ENCODE measurements at regions not wholly inside any gene's neighbourhood (a gene's known extent, or its start where the extent isn't known, plus 50 kb on each side); places are given as distances from the start of the nearest gene placed in this dataset.

DNA sequence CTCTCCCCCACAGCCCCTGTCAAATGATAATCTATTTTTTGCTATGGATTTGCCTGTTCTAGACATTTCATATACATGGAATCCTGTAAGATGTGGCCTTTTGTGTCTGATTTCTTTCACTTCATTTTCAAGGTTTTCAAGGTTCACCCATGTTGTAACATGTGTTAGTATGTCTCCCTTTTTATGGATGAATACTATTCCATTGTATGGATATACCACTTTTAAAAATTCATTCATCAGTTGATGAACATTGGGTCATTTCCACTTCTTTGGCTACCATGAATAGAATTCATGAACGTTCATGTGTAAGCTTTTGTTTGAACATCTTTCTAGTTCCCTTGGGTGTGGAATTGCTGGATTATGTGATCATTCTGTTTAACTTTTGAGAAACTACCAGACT is 94.7 kb upstream of the ZNF366 start:
- Histone ChIP-seq H3K27ac (ENCODE audit: low read length) (no peak overlapping the region), H3K27me3 (ENCODE audit: insufficient read depth, low read length, poor library complexity) (no peaks in the 10 kb centered on the region), H3K36me3 (ENCODE audit: insufficient read depth, low read length) (no peaks in the 10 kb centered on the region), H3K4me1 (ENCODE audit: insufficient read depth, low read length) (no peaks in the 10 kb centered on the region), H4K20me1 (ENCODE audit: insufficient read depth, low read length) (no peaks in the 10 kb centered on the region), H2AFZ (ENCODE audit: low read depth, low read length) (no peak overlapping the region), H3K9me3 (ENCODE audit: insufficient read depth, low read length, severe bottlenecking) (peaks cover 2% of the 10 kb centered on the region), H3K4me2 (ENCODE audit: insufficient read depth, low read length) (no peak overlapping the region), H3K9ac (ENCODE audit: low read depth, low read length) (no peak overlapping the region), H3K4me3 (ENCODE audit: low read depth in 1 of 2, low read length in 2 of 2) (no peak overlapping the region), H3K79me2 (ENCODE audit: insufficient read depth, low read length) (no peaks in the 10 kb centered on the region)
- TF ChIP-seq EZH2 (IDR thresholded peaks at IDR 0.05; ENCODE audit: borderline replicate concordance, low read depth, low read length, severe bottlenecking), result no peak
- TF ChIP-seq, protein P1, sequence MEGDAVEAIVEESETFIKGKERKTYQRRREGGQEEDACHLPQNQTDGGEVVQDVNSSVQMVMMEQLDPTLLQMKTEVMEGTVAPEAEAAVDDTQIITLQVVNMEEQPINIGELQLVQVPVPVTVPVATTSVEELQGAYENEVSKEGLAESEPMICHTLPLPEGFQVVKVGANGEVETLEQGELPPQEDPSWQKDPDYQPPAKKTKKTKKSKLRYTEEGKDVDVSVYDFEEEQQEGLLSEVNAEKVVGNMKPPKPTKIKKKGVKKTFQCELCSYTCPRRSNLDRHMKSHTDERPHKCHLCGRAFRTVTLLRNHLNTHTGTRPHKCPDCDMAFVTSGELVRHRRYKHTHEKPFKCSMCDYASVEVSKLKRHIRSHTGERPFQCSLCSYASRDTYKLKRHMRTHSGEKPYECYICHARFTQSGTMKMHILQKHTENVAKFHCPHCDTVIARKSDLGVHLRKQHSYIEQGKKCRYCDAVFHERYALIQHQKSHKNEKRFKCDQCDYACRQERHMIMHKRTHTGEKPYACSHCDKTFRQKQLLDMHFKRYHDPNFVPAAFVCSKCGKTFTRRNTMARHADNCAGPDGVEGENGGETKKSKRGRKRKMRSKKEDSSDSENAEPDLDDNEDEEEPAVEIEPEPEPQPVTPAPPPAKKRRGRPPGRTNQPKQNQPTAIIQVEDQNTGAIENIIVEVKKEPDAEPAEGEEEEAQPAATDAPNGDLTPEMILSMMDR (IDR thresholded peaks at IDR 0.05; ENCODE audit: borderline replicate concordance, extremely low read depth, low read length, poor library complexity, severe bottlenecking), result no peak
- DNase-seq, result no peak
- ATAC-seq (ENCODE audit: insufficient read depth, low read depth), result no peak

DNA sequence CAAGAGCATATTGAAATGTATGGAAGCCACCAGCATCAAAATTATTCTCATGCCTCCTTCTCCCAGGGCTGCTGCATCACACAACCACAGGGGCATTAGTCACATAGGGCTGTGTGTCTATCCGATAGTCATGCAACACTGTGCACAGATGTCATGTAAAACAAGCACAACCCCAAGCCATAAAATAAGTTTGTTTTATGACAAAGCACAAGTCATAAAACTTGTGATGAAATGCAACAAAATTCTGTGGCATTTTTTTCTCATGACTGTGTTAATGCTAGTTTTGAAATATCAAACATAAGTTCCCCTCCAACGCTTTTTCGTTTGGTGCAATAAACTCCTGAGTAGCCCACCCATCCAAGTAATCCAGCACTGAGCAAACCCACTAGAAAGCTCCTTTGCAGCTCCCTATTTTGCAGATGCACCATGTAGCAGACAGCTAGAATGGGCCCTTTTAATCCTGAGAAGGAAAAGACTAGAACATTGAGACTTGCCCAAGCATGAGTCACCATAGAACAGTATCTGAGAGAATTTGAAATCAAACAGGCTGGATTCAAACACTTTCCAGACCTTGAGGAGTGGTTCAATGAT is 93.3 kb upstream of the ZNF366 start:
- TF ChIP-seq EZH2 (IDR thresholded peaks at IDR 0.05; ENCODE audit: borderline replicate concordance, low read depth, low read length, severe bottlenecking), result no peak
- TF ChIP-seq, protein P1 (IDR thresholded peaks at IDR 0.05; ENCODE audit: borderline replicate concordance, extremely low read depth, low read length, poor library complexity, severe bottlenecking), result no peak
- DNase-seq (no peak), ATAC-seq (ENCODE audit: insufficient read depth, low read depth) (no peak)
- no peaks in the 10 kb centered on the region for H3K36me3 ChIP-seq (ENCODE audit: insufficient read depth, low read length)
- no peaks in the 10 kb centered on the region for H3K79me2 ChIP-seq (ENCODE audit: insufficient read depth, low read length)
- H3K4me3 ChIP-seq (ENCODE audit: low read depth in 1 of 2, low read length in 2 of 2), result no peak overlapping the region
- no peak overlapping the region for H3K27ac ChIP-seq (ENCODE audit: low read length)
- H3K4me2 ChIP-seq (ENCODE audit: insufficient read depth, low read length), result no peak overlapping the region
- H3K4me1 ChIP-seq (ENCODE audit: insufficient read depth, low read length), result no peaks in the 10 kb centered on the region
- no peaks in the 10 kb centered on the region for H4K20me1 ChIP-seq (ENCODE audit: insufficient read depth, low read length)
- H2AFZ ChIP-seq (ENCODE audit: low read depth, low read length), result no peak overlapping the region
- H3K9me3 ChIP-seq (ENCODE audit: insufficient read depth, low read length, severe bottlenecking), result peaks cover 2% of the 10 kb centered on the region
- no peak overlapping the region for H3K9ac ChIP-seq (ENCODE audit: low read depth, low read length)
- H3K27me3 ChIP-seq (ENCODE audit: insufficient read depth, low read length, poor library complexity), result no peaks in the 10 kb centered on the region

DNA sequence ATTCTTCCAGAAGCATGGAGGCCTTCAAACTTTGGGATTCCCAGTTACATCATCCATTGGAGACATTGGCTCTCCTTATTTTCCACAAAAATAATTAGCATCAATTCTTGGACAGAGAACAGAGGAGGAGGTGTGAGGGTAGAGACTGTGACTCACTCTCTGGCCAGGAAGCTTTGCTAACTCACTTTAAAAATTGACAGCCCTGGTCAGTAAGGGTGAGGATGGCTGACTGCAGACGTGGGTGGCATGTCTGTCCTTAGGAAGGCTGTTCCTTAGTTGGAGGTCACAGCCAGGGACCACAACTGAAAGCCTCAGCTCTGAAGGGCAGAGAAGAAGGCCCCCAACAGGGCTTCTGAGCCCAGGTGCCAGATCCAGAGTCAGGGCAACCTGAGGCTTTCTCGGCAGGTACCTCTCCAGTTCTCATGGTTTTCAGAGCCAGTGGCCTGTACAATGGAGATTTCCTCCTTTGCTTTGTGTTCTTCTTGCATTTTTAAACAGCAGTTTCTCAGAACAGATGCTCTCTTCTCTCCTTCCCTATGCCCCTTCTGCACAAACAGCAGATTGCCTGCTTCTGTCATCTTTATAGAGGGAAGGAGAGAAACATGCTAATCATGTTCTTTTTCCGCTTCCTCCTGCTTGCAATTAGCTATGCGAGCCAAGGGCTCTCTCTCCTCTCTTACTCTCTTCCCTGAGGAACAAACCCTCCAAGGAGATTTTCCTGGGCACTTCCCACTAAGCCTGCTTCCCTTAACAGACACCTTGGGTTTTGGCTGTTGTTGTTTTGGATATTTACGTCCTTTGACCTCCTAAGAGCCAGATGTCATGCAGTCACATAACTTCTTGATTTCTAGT is 92.5 kb upstream of the ZNF366 start:
- Histone ChIP-seq H2AFZ (ENCODE audit: low read depth, low read length) (no peak overlapping the region), H3K36me3 (ENCODE audit: insufficient read depth, low read length) (no peaks in the 10 kb centered on the region), H3K79me2 (ENCODE audit: insufficient read depth, low read length) (no peaks in the 10 kb centered on the region), H3K27me3 (ENCODE audit: insufficient read depth, low read length, poor library complexity) (no peaks in the 10 kb centered on the region), H4K20me1 (ENCODE audit: insufficient read depth, low read length) (no peaks in the 10 kb centered on the region), H3K9me3 (ENCODE audit: insufficient read depth, low read length, severe bottlenecking) (peaks cover 2% of the 10 kb centered on the region), H3K9ac (ENCODE audit: low read depth, low read length) (no peak overlapping the region), H3K4me2 (ENCODE audit: insufficient read depth, low read length) (no peak overlapping the region), H3K4me3 (ENCODE audit: low read depth in 1 of 2, low read length in 2 of 2) (no peak overlapping the region), H3K27ac (ENCODE audit: low read length) (no peak overlapping the region), H3K4me1 (ENCODE audit: insufficient read depth, low read length) (no peaks in the 10 kb centered on the region)
- DNase-seq (no peak), ATAC-seq (ENCODE audit: insufficient read depth, low read depth) (no peak)
- TF ChIP-seq, protein P1 (IDR thresholded peaks at IDR 0.05; ENCODE audit: borderline replicate concordance, extremely low read depth, low read length, poor library complexity, severe bottlenecking), result no peak
- no peak for TF ChIP-seq EZH2 (IDR thresholded peaks at IDR 0.05; ENCODE audit: borderline replicate concordance, low read depth, low read length, severe bottlenecking)
